Lower leg skin (tissue), 4 donors: ENCODE measurements at regions not wholly inside any gene's neighbourhood (a gene's known extent, or its start where the extent isn't known, plus 50 kb on each side); places are given as distances from the start of the nearest gene placed in this dataset.

Experiments used
- DNase-seq, 2 donors: peaks; one replicate each; pipeline ENCODE4 v3.0.0-alpha.2; 2019; ENCODE audit warnings: low spot score in 2 of 2
- H3K4me3 ChIP-seq: fragments of 200-600 bp; sonication (generic); 2 replicates; pipeline ENCODE4 v1.5.1; 2017; ENCODE audit warnings: mild to moderate bottlenecking, low read depth; ENCODE audit not compliant: poor library complexity, severe bottlenecking
- POLR2A ChIP-seq, 2 donors: fragments of 450-650 bp; IDR thresholded peaks; one replicate each; pipeline ENCODE4 v1.6.1; 2016 to 2017; ENCODE audit warnings: antibody characterized with exemption in 2 of 2, mild to moderate bottlenecking in 1 of 2, moderate library complexity in 1 of 2
- whole genome bisulfite sequencing, 2 donors: methylation state at CpG; one replicate each; pipeline ENCODE4 v1.1.5; 2018; 5-methylcytosine and 5-hydroxymethylcytosine counted together
- intact Hi-C: fragments of 100-400 bp; cut with DNase I; formaldehyde crosslinking; loops from one replicate; pipeline ENCODE4 v1.15.0; 2023; ENCODE audit warnings: low total_unique reads
- TF ChIP-seq, protein P1 (sequence below), 3 donors: fragments of 450-650 bp; IDR thresholded peaks; one replicate each; pipeline ENCODE4 v1.5.1; 2016; ENCODE audit warnings: antibody characterized with exemption in 3 of 3, mild to moderate bottlenecking in 3 of 3, moderate library complexity in 2 of 3

- WGBS, 2 donors: 67 to 69% methylated on average over 5 of the region's 5 CpGs
- DNase-seq: no peak
- intact Hi-C loops: no loop called here
- TF ChIP-seq, protein P1, sequence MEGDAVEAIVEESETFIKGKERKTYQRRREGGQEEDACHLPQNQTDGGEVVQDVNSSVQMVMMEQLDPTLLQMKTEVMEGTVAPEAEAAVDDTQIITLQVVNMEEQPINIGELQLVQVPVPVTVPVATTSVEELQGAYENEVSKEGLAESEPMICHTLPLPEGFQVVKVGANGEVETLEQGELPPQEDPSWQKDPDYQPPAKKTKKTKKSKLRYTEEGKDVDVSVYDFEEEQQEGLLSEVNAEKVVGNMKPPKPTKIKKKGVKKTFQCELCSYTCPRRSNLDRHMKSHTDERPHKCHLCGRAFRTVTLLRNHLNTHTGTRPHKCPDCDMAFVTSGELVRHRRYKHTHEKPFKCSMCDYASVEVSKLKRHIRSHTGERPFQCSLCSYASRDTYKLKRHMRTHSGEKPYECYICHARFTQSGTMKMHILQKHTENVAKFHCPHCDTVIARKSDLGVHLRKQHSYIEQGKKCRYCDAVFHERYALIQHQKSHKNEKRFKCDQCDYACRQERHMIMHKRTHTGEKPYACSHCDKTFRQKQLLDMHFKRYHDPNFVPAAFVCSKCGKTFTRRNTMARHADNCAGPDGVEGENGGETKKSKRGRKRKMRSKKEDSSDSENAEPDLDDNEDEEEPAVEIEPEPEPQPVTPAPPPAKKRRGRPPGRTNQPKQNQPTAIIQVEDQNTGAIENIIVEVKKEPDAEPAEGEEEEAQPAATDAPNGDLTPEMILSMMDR (IDR thresholded peaks at IDR 0.05): no peak
- TF ChIP-seq POLR2A (IDR thresholded peaks at IDR 0.05): no peak
- no peak overlapping the region for H3K4me3 ChIP-seq
These were observed 67.7 kb upstream of the GCM1 start for GRCh38 chr6:53216301-53216700.

DNA sequence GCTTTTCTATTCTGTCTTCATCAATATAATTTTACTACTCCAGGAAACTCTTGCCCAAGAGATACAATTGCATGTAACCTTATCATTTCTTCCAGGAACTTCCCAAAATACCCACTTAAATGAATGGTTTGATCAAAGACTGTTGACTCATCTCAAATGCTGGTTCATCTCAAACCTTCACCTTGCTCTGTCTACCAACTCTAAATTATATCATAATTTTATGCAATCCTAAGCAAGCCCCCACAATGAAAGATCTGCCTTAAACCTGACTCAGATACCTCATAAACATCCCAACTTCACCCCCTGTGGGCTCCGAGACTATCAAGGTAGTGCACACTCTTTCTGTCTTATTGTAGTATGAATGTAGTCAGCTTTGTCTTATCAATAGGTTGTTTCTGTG is 65.5 kb upstream of the GCM1 start:
- 0 to 93% methylated on average over 1 of the region's 1 CpG for WGBS, 2 donors
- DNase-seq: no peak
- intact Hi-C loops: no loop called here
- H3K4me3 ChIP-seq: no peak overlapping the region
- TF ChIP-seq, protein P1 (IDR thresholded peaks at IDR 0.05): no peak
- TF ChIP-seq POLR2A (IDR thresholded peaks at IDR 0.05): no peak

DNA sequence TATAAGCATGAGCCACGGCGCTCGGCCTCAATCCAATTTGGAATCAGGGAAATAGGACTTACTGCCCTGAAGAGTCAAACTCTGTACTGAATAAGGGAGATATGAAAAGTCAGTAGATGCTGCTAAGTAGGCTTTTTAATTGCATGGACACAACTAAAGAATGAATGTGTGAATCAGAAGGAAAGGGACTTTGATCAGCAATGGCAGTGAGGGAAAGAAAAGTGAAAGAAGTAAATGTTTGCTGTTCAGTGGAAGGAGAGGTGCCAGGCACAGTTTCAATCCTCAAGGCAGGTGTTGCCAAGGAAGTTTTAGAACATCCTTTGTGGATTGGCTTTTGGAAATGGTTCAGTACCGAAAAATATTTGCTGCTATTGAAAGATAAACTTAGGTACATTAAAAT is 62.2 kb upstream of the GCM1 start:
- WGBS, 2 donors: 89 to 91% methylated on average over 4 of the region's 4 CpGs
- no peak overlapping the region for H3K4me3 ChIP-seq
- no peak for DNase-seq
- intact Hi-C loops: no loop called here
- TF ChIP-seq POLR2A (IDR thresholded peaks at IDR 0.05): no peak
- TF ChIP-seq, protein P1 (IDR thresholded peaks at IDR 0.05): no peak

DNA sequence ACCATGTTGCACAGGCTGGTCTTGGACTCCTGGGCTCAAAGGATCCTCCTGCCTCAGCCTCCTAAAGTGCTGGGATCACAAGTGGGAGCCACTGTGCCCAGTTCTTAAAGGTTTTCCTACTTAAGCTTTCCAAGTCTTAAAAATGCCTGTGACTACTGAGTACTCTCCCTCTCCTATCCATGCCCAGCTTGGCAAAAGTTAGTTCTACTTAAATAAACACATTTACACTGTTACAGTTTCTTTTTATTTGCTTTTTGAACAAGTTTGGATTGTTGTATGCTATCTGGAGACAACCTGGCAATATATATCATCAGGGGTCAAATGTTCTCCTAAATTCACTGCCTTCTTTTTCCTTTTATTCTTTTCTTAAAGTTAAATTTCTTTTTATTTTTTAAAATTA is 61.0 kb upstream of the GCM1 start:
- intact Hi-C loops: no loop called here
- no peak overlapping the region for H3K4me3 ChIP-seq
- TF ChIP-seq POLR2A (IDR thresholded peaks at IDR 0.05): no peak
- TF ChIP-seq, protein P1 (IDR thresholded peaks at IDR 0.05): no peak
- DNase-seq: no peak

DNA sequence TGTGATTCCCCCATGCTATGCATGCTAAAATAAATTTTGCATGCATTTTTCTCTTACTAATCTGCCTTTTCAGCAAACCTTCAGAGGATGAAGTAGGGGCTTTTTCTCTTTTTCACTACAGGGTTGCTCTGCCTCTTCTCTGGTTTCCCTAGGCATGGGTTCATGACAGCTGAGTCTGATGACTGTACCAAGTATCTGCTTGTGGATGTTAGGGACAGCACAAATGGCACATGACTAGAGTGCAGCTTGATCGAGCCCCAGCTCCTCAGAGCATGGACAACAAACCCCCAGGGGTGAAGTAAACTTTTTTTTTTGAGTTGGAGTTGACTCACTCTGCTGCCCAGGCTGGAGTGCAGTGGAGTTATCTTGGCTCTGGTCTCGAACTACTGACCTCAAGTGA is 57.1 kb upstream of the GCM1 start:
- DNase-seq: no peak
- H3K4me3 ChIP-seq: no peak overlapping the region
- TF ChIP-seq, protein P1 (IDR thresholded peaks at IDR 0.05): no peak
- TF ChIP-seq POLR2A (IDR thresholded peaks at IDR 0.05): no peak
- 66% methylated on average over 2 of the region's 2 CpGs for WGBS, 2 donors
- intact Hi-C loops: no loop called here

GRCh38 chr6:53203483-53203882 is 54.8 kb upstream of the GCM1 start:
- no peak overlapping the region for H3K4me3 ChIP-seq
- no peak for TF ChIP-seq POLR2A (IDR thresholded peaks at IDR 0.05)
- TF ChIP-seq, protein P1 (IDR thresholded peaks at IDR 0.05): no peak
- no peak for DNase-seq
- intact Hi-C loops: no loop called here
- WGBS, 2 donors: 63 to 68% methylated on average over 3 of the region's 3 CpGs
